IPS-18a (cell line): ENCODE measurements at regions not wholly inside any gene's neighbourhood (a gene's known extent, or its start where the extent isn't known, plus 50 kb on each side); places are given as distances from the start of the nearest gene placed in this dataset.
"Not testable (repeated sequence)": the region's sequence is repeated elsewhere in the genome, so short reads cannot be mapped to it uniquely, and the experiment has no call there.

Experiments
- H3K27ac ChIP-seq: one replicate; pipeline ENCODE4 v1.5.1; 2013; ENCODE audit warnings: low read length
- H3K27me3 ChIP-seq: one replicate; pipeline ENCODE4 v1.6.1; 2013; ENCODE audit warnings: mild to moderate bottlenecking, low read length; ENCODE audit not compliant: control insufficient read depth, insufficient read depth
- H3K36me3 ChIP-seq: one replicate; pipeline ENCODE4 v1.6.1; 2013; ENCODE audit warnings: low read depth, low read length; ENCODE audit not compliant: control insufficient read depth
- H3K4me1 ChIP-seq: one replicate; pipeline ENCODE4 v1.6.1; 2013; ENCODE audit warnings: low read depth, low read length; ENCODE audit not compliant: control insufficient read depth
- H3K4me3 ChIP-seq: one replicate; pipeline ENCODE4 v1.5.1; 2013; ENCODE audit warnings: low read length
- H3K9ac ChIP-seq: one replicate; pipeline ENCODE4 v1.6.1; 2013; ENCODE audit warnings: mild to moderate bottlenecking, low read length, moderate library complexity
- H3K9me3 ChIP-seq: one replicate; pipeline ENCODE4 v1.6.1; 2013; ENCODE audit warnings: low read depth, low read length; ENCODE audit not compliant: control insufficient read depth

GRCh38 chr5:110968246-110969005, 103.1 kb upstream of the TSLP start:
- H3K9me3 ChIP-seq: no peaks in the 10 kb centered on the region
- H3K4me1 ChIP-seq: no peaks in the 10 kb centered on the region
- H3K9ac ChIP-seq: no peak overlapping the region
- H3K27ac ChIP-seq: no peak overlapping the region
- H3K27me3 ChIP-seq: no peaks in the 10 kb centered on the region
- H3K4me3 ChIP-seq: no peak overlapping the region
- H3K36me3 ChIP-seq: no peaks in the 10 kb centered on the region

GRCh38 chr5:110969502-110969901, 102.0 kb upstream of the TSLP start:
- no peak overlapping the region for H3K27ac ChIP-seq
- H3K9ac ChIP-seq: no peak overlapping the region
- H3K4me1 ChIP-seq: no peaks in the 10 kb centered on the region
- no peaks in the 10 kb centered on the region for H3K27me3 ChIP-seq
- no peaks in the 10 kb centered on the region for H3K36me3 ChIP-seq
- no peak overlapping the region for H3K4me3 ChIP-seq
- H3K9me3 ChIP-seq: no peaks in the 10 kb centered on the region

- Histone ChIP-seq H3K4me3 (no peak overlapping the region), H3K27ac (no peak overlapping the region), H3K36me3 (no peaks in the 10 kb centered on the region), H3K9ac (no peak overlapping the region), H3K27me3 (no peaks in the 10 kb centered on the region), H3K4me1 (no peaks in the 10 kb centered on the region), H3K9me3 (no peaks in the 10 kb centered on the region)
Measured at GRCh38 chr5:110973510-110973909, 98.0 kb upstream of the TSLP start.

GRCh38 chr5:110977915-110978314, 93.6 kb upstream of the TSLP start:
- Histone ChIP-seq H3K4me3 (no peak overlapping the region), H3K27ac (no peak overlapping the region)

GRCh38 chr5:110985882-110986281, 85.6 kb upstream of the TSLP start:
- H3K4me1 ChIP-seq, H3K4me3 ChIP-seq, H3K9me3 ChIP-seq, H3K36me3 ChIP-seq, H3K27me3 ChIP-seq, H3K27ac ChIP-seq, H3K9ac ChIP-seq: not testable (repeated sequence)

More at GRCh38 chr5:110977915-110978314, 93.6 kb upstream of the TSLP start:
- no peaks in the 10 kb centered on the region for H3K36me3 ChIP-seq
- no peaks in the 10 kb centered on the region for H3K4me1 ChIP-seq
- H3K27me3 ChIP-seq: no peaks in the 10 kb centered on the region
- no peaks in the 10 kb centered on the region for H3K9me3 ChIP-seq
- no peak overlapping the region for H3K9ac ChIP-seq

GRCh38 chr5:110987573-110987972, 83.9 kb upstream of the TSLP start:
- H3K4me1 ChIP-seq, H3K9ac ChIP-seq, H3K27me3 ChIP-seq, H3K9me3 ChIP-seq, H3K4me3 ChIP-seq, H3K27ac ChIP-seq, H3K36me3 ChIP-seq: not testable (repeated sequence)

- Histone ChIP-seq H3K9me3 (peaks cover 3% of the 10 kb centered on the region), H3K27ac (no peak overlapping the region), H3K4me1 (no peaks in the 10 kb centered on the region), H3K36me3 (no peaks in the 10 kb centered on the region), H3K27me3 (no peaks in the 10 kb centered on the region), H3K9ac (no peak overlapping the region), H3K4me3 (no peak overlapping the region)
Measured at GRCh38 chr5:110996742-110997141, 74.8 kb upstream of the TSLP start.

- Histone ChIP-seq H3K27ac (no peak overlapping the region), H3K9me3 (peaks cover 3% of the 10 kb centered on the region), H3K9ac (no peak overlapping the region), H3K4me1 (no peaks in the 10 kb centered on the region), H3K4me3 (no peak overlapping the region), H3K27me3 (no peaks in the 10 kb centered on the region), H3K36me3 (no peaks in the 10 kb centered on the region)
Measured at GRCh38 chr5:111002036-111002435, 69.5 kb upstream of the TSLP start.

GRCh38 chr5:111003623-111004022, 67.9 kb upstream of the TSLP start:
- no peaks in the 10 kb centered on the region for H3K36me3 ChIP-seq
- no peak overlapping the region for H3K27ac ChIP-seq
- no peaks in the 10 kb centered on the region for H3K27me3 ChIP-seq
- no peaks in the 10 kb centered on the region for H3K4me1 ChIP-seq
- H3K9me3 ChIP-seq: peaks cover 3% of the 10 kb centered on the region
- no peak overlapping the region for H3K4me3 ChIP-seq
- no peak overlapping the region for H3K9ac ChIP-seq

GRCh38 chr5:111004291-111004690, 67.2 kb upstream of the TSLP start:
- no peak overlapping the region for H3K27ac ChIP-seq
- peaks cover 3% of the 10 kb centered on the region for H3K9me3 ChIP-seq
- no peak overlapping the region for H3K4me3 ChIP-seq
- no peaks in the 10 kb centered on the region for H3K27me3 ChIP-seq
- no peaks in the 10 kb centered on the region for H3K4me1 ChIP-seq
- H3K9ac ChIP-seq: no peak overlapping the region
- H3K36me3 ChIP-seq: no peaks in the 10 kb centered on the region

- no peak overlapping the region for H3K27ac ChIP-seq
- no peaks in the 10 kb centered on the region for H3K27me3 ChIP-seq
- H3K4me1 ChIP-seq: no peaks in the 10 kb centered on the region
- no peak overlapping the region for H3K4me3 ChIP-seq
- no peaks in the 10 kb centered on the region for H3K9me3 ChIP-seq
- H3K36me3 ChIP-seq: no peaks in the 10 kb centered on the region
- H3K9ac ChIP-seq: no peak overlapping the region
Measured at GRCh38 chr5:111010783-111011182, 60.7 kb upstream of the TSLP start.

- H3K9me3 ChIP-seq: no peaks in the 10 kb centered on the region
- H3K4me3 ChIP-seq: no peak overlapping the region
- H3K9ac ChIP-seq: no peak overlapping the region
- H3K27ac ChIP-seq: no peak overlapping the region
- H3K27me3 ChIP-seq: no peaks in the 10 kb centered on the region
- H3K36me3 ChIP-seq: no peaks in the 10 kb centered on the region
- H3K4me1 ChIP-seq: no peaks in the 10 kb centered on the region
Measured at GRCh38 chr5:111013011-111013410, 58.5 kb upstream of the TSLP start.
